CD4-positive, alpha-beta T cell treated with Interferon alpha-2 for 1 hour (primary cell): ENCODE measurements at regions not wholly inside any gene's neighbourhood (a gene's known extent, or its start where the extent isn't known, plus 50 kb on each side); places are given as distances from the start of the nearest gene placed in this dataset.
"Not testable (repeated sequence)": the region's sequence is repeated elsewhere in the genome, so short reads cannot be mapped to it uniquely, and the experiment has no call there.

Experiments used
- DNase-seq, 2 donors: peaks; one replicate each; pipeline ENCODE4 v3.0.0-alpha.2; 2020 to 2022

GRCh38 chr20:29427201-29428060, 1830.0 kb upstream of the DEFB115 start:
- no peak for DNase-seq

DNA sequence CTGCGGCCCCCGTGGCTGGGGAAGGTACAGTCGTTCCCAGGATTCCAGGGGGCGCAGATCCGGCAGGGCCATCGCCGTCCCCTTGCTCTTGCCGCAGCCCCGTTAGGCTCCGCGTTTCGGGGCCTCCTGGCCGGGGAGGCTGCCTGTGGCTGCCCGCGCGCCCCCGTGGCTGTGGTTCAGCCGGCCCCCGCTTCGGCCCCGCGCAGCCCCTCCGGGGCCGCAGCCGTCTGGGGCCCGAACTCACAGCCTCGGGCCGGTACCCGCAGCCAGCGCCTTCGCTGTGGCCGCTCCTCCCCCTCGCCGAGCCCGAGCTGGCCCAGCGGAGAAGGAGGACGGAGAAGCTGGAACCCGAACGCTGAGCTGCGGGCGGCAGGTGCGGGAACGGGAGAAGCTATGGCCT, 1826.9 kb upstream of the DEFB115 start:
- no peak for DNase-seq

DNA sequence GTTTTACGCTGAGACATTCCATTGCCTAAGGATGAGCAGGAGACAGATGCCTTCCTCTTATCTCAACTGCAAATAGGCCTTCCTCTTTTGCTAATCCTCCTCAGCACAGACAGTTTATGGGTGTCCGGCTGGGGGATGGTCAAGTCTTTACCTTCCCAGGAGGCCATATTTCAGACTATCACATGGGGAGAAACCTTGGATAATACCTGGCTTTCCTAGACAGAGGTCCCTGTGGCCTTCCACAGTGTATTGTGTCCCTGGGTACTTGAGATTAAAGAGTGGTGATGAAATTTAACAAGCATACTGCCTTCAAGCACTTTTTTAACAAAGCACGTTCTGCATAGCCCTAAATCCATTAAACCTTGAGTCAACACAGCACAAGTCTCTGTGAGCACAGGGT, 1816.7 kb upstream of the DEFB115 start:
- not testable (repeated sequence) for DNase-seq

DNA sequence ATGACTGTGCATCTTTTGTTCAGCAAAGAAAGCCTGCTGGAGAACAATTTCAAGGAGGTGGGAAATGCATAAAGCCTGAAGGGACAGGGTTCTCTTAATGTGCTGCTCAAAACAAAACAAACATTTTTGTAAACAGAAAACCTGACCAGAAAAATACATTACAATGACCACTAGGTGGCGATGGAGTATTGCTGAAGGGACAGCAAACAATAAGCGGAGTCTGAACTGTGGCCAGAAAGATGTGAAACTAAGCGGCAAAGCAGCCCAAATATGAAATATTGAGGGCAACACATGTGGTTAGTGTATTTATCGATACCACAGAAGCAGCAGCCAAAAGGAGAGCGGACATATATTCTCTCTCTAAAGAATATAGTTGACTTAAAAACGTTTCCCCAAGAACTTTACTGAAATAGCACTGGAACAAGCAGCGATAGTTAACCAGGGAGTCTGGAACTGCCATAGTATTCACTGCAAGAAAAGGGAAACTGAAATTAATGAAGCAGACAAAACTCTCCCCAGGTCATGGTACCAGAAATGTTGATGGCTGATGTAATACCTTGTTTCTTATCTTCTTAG, 1814.2 kb upstream of the DEFB115 start:
- peak in 1 of 2 donors; percentile 40 for DNase-seq

DNA sequence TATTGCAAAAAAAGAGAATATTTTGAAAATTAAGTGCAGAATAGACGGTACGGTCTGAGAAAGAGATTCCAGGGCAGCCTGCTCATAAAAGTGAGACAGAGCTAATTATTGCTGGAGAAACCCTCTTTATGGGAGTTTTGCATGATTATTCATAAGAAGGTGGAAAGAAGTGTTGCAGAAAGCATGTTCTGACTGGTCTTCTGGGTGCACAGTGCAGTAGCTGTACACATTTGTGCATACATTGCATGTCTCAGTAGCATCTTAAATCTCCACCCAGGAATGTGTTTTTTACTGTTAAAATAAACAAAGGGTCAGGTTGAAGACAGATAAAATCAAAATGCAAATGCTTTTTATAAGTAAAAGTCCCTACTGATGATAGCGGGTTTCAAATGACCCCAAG, 1813.6 kb upstream of the DEFB115 start:
- no peak for DNase-seq

GRCh38 chr20:29445050-29445907, 1812.2 kb upstream of the DEFB115 start:
- DNase-seq: peak; percentile 49 to 54

DNA sequence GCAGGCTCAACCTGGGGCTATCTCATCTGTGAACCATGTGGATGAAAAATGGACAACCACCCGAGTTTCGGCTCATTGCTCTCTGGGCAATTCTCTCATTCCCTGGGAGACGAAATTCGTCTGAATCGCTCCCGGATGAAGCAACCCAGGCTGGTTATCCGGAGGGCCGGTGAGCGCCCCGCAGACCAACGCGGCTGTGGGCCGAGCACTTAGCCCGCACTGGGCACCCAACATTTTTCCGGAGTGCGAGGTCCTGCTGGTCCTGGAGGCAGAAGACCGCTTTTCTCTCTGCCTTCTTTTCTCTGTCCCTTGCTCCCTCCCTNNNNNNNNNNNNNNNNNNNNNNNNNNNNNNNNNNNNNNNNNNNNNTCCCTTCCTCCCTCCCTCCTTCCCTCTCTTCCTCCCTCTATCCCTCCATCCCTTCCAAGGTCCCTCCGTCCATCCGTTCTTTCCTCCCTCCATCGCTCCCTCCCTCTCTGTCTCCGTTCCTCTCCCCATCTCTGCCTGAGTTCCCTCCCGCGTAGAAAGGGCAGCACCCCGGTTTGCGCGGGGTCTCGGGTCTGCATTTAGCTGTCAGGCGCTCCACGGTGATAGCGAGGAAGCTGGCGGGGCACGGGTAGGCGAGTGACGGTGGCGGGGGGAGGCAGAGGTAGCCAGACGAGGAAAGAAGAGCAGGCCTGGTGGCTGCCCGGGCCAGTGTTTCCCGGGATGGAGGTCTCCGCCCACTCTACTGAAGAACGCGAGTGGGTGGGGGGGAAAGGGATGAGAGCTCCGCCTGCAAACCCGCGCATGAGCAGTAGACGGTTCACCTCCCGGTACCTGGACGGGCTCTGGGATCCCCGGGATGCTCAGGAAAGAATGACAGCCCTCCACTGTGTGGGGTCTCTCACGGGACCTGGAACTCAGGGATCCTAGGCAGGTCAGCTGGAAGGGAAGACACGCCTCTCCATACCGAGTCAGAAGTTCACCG, 1809.7 kb upstream of the DEFB115 start:
- DNase-seq: not testable (repeated sequence)

GRCh38 chr20:29448806-29449470, 1808.5 kb upstream of the DEFB115 start:
- DNase-seq: no peak

DNA sequence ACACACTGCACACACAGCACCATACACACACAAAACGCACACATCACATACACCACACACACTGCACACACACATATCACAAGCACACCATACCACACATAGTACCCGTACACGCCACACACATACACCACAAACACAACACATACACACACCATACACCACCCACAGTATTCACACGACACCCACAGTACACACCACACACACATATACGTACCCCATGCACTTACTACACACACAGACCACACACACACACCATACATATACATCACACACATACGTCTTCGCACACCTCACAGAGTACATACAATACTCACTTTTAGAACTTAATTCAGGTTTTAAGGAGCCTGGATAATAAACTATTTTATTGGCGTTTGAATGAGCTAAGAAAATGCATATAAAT, 1805.3 kb upstream of the DEFB115 start:
- DNase-seq: no peak

DNA sequence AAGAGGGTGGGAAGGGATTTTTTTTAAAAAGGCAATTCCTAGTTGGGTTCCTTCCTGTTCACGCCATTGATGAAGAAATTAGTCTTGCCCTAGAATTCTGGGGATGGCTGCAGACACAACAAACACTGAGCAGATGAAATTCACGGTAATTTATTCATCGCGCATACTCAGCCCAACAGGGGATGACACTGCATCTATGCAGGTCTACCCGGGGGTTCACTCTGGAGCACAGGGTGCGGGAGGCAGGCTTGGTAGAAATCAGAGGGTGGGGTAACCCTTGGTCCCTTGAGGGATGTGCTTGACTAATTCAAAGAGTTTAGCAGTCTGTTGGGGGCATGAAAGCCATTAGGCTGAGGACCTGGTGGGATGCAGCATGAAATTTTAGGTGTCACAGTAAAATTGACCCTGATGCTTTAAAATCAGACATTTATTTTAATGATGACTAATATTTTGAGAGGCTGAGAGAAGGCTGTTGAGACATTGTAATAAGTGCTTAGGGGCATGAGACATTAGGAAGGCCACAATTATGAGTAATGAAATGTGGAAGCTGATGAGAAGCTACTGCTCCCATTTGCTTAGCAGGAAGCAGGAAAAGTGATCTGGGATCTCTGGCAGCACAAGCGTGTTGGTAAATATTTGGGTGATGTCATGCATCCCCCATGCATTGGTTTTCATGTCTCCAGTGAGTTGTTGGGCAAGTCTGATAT, 1800.3 kb upstream of the DEFB115 start:
- not testable (repeated sequence) for DNase-seq

GRCh38 chr20:29472606-29473005, 1784.9 kb upstream of the DEFB115 start:
- no peak for DNase-seq

- DNase-seq: not testable (repeated sequence)
These were observed 1764.6 kb upstream of the DEFB115 start for GRCh38 chr20:29492840-29493239.

DNA sequence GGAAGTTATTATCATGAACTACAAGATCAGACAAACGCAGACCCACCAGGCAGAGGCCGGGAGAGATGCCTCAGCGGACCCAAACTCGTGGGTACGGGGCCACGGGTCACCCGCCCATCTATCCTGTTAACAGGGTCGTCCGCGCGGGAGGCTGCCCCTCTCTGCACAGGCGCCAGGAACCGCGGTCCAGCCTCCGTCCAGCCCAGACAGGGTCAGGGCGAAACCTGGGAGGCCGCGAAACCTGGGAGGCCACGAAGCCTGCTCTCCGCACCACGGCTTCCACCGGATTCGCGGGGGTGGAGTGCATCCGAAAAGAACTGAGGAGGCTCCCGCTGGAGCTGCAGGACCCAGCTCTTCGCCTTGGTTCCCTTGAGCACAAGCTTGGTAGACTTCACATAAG, 1760.7 kb upstream of the DEFB115 start:
- not testable (repeated sequence) for DNase-seq

DNA sequence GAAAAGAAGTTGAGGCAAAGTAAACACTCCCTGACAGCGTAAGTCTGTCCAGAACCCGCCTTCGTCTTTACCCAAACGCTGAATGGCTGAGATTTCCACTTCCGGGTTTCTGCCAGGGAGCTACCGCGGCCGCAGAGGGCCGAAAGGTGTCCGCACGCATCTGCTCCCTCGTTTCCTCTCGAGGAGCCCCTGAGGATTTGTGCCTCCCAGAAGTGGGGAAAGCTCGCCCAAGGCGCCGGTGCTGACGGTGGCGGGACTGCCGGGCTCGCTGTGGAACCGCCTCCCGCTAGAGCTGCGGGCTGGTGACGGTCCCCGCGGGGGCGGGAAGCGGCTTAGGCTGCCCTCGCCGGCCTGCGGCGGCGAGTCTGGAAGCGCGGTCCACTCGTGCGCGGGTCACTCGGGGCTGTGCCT, 1760.2 kb upstream of the DEFB115 start:
- DNase-seq: no peak

- not testable (repeated sequence) for DNase-seq
These were observed 1759.8 kb upstream of the DEFB115 start for GRCh38 chr20:29497684-29498083.

- not testable (repeated sequence) for DNase-seq
These were observed 1756.7 kb upstream of the DEFB115 start for GRCh38 chr20:29500738-29501137.

DNA sequence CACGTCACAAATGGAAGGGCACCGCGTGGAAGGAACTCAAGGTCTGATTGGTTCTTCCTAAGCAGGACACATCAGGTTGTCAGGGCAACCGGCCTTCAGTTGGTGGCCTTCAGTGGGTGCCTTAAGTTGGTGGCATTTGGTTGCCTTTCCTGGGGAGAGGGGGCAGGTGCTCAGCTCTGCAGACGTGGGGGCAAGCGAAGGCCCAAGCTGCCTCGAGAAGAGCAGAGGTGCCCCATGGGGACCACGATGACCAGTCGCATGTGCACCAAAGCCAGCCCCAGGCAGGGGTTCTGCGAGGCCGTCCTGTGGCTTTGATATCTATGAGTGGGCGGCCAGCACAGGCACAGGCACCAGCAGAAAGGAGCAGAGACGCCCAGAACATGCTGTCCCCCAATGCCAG, 1742.8 kb upstream of the DEFB115 start:
- DNase-seq: not testable (repeated sequence)

DNA sequence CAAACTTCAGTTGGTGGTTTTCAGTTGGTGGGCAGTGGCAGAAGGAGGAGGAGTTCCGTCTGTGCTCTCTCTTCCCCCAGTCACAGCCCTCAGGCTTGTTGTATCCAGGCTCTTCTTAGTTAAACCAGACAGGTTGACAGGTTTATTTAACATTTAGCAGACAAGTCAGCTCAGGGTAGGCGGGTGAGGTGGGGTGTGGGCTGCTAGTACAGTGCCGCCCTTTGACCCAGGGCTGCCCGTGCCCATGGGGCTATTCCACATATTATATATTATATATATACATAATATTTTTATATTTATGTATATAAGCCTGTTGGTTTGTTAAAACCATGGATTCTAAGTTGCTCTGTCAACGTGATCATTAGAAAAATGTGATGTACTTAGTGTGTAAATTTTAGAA, 1740.6 kb upstream of the DEFB115 start:
- not testable (repeated sequence) for DNase-seq

DNA sequence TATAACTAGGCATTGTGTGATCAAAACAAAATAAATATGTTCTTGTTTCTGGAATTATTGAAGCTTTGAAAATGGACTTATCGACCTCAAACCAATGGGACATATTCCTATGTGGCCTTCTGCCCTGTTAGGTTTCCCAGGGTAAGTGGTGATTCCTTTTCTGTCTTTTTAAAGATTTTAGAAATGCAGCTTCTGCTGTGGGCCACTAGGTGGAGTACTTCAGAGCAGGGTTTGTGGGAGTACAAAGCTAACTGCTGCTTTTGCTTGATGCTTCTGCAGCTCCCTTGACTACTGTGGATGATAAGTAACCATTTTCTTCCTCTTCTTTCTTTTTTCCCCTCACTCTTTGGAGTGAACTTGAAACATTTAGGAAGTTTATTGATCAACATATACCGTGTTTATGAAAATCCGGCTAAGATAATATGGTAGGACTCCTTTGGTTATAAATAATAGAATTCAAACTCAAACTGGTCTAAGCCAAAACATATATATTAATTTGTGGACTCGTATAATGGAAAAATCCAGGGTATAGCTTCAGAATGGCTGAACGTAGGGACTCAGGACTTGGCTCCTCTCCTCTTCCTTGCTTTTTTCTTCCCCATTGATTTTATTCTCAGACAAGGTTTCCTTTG, 1737.7 kb upstream of the DEFB115 start:
- not testable (repeated sequence) for DNase-seq

GRCh38 chr20:29533566-29534177, 1723.8 kb upstream of the DEFB115 start:
- DNase-seq: not testable (repeated sequence)
